Esophagus muscularis mucosa (tissue), 4 donors: ENCODE measurements at regions not wholly inside any gene's neighbourhood (a gene's known extent, or its start where the extent isn't known, plus 50 kb on each side); places are given as distances from the start of the nearest gene placed in this dataset.

ENCODE experiments used
- DNase-seq: peaks from one replicate; pipeline ENCODE4 v3.0.0-alpha.2; 2017; ENCODE audit errors: extremely low spot score
- H3K27ac ChIP-seq, 4 donors: fragments of 200-600 bp; sonication (generic); replicated peaks in 1 of 4; 1 replicate in 3 of 4; 2 replicates in 1 of 4; pipeline ENCODE4 v1.5.1; 2016 to 2019; ENCODE audit warnings: mild to moderate bottlenecking in 1 of 4
- H3K27me3 ChIP-seq, 4 donors: fragments of 200-600 bp; sonication (generic); one replicate each; pipeline versions ENCODE4 v1.5.1 to v1.6.0; 2016 to 2019
- H3K36me3 ChIP-seq, 4 donors: fragments of 200-600 bp; sonication (generic); one replicate each; pipeline ENCODE4 v1.5.1; 2016 to 2019
- H3K4me1 ChIP-seq, 4 donors: fragments of 200-600 bp; sonication (generic); one replicate each; pipeline ENCODE4 v1.5.1; 2016 to 2019
- H3K4me3 ChIP-seq, 4 donors: fragments of 200-600 bp; sonication (generic); 1 replicate in 2 of 4; 2 replicates in 2 of 4; pipeline ENCODE4 v1.5.1; 2016 to 2019; ENCODE audit warnings: mild to moderate bottlenecking in 4 of 4, moderate library complexity in 1 of 4
- H3K9me3 ChIP-seq, 4 donors: fragments of 200-600 bp; sonication (generic); 1 replicate in 3 of 4; 2 replicates in 1 of 4; pipeline ENCODE4 v1.5.1; 2016 to 2019
- CTCF ChIP-seq, 3 experiments: fragments of 200-600 bp in 2 of 3; fragments of 450-650 bp in 1 of 3; sonication (generic) in 2 of 3; IDR thresholded peaks; one replicate each; pipeline ENCODE4 v1.5.1; 2017 to 2019; ENCODE audit warnings: antibody characterized with exemption in 3 of 3, mild to moderate bottlenecking in 2 of 3, moderate library complexity in 1 of 3
- EP300 ChIP-seq: sonication (generic); formaldehyde crosslinking; IDR thresholded peaks from one replicate; pipeline ENCODE4 v1.6.1; 2017; ENCODE audit warnings: antibody characterized with exemption
- POLR2A ChIP-seq: fragments of 450-650 bp; IDR thresholded peaks from one replicate; pipeline ENCODE4 v1.6.1; 2017; ENCODE audit warnings: antibody characterized with exemption, moderate library complexity, mild to moderate bottlenecking, low read depth
- POLR2AphosphoS5 ChIP-seq, 2 donors: sonication (generic); formaldehyde crosslinking; IDR thresholded peaks; one replicate each; pipeline ENCODE4 v1.6.1; 2017; ENCODE audit warnings: antibody characterized with exemption in 2 of 2
- WGBS: methylation state at CpG from one replicate; pipeline ENCODE4 v1.1.5; 2018; 5-methylcytosine and 5-hydroxymethylcytosine counted together
- intact Hi-C: fragments of 100-400 bp; cut with DNase I; formaldehyde crosslinking; loops from one replicate; pipeline ENCODE4 v1.15.1; 2023

- H3K27me3 ChIP-seq, result peaks cover 0 to 9% (median 0%) of the 10 kb centered on the region in 4 donors
- intact Hi-C loops, result no loop called here
- peak; percentile 26 for DNase-seq
- TF ChIP-seq CTCF (IDR thresholded peaks at IDR 0.05), result no peak
- TF ChIP-seq EP300, result no peak
- TF ChIP-seq POLR2AphosphoS5 (IDR thresholded peaks at IDR 0.05), result no peak
- TF ChIP-seq POLR2A, result no peak
- H3K9me3 ChIP-seq, result no peaks in the 10 kb centered on the region
- no peaks in the 10 kb centered on the region for H3K4me1 ChIP-seq
- H3K27ac ChIP-seq, result no peak overlapping the region
- 90% methylated on average over 3 of the region's 3 CpGs for WGBS
- no peaks in the 10 kb centered on the region for H3K36me3 ChIP-seq
- H3K4me3 ChIP-seq, result no peak overlapping the region
Measured at GRCh38 chr5:10842823-10843222, 81.8 kb upstream of the DAP start.

- no CpG with 5 or more reads among the region's 3 CpGs for WGBS
Measured at GRCh38 chr5:10839916-10840599, 79.0 kb upstream of the DAP start.

GRCh38 chr5:10839118-10839517 is 78.1 kb upstream of the DAP start:
- Histone ChIP-seq H3K4me3 (no peak overlapping the region), H3K27me3 (peaks cover 0 to 9% (median 0%) of the 10 kb centered on the region in 4 donors), H3K4me1 (no peaks in the 10 kb centered on the region), H3K27ac (no peak overlapping the region), H3K36me3 (no peaks in the 10 kb centered on the region), H3K9me3 (no peaks in the 10 kb centered on the region)
- intact Hi-C loops, result no loop called here
- DNase-seq, result peak; percentile 62
- WGBS, result 64% methylated on average over 3 of the region's 3 CpGs
- TF ChIP-seq POLR2A, result no peak
- TF ChIP-seq EP300, result no peak
- no peak for TF ChIP-seq POLR2AphosphoS5 (IDR thresholded peaks at IDR 0.05)
- no peak for TF ChIP-seq CTCF (IDR thresholded peaks at IDR 0.05)

More at GRCh38 chr5:10839916-10840599, 79.0 kb upstream of the DAP start:
- Histone ChIP-seq H3K27me3 (peaks cover 0 to 9% (median 0%) of the 10 kb centered on the region in 4 donors), H3K9me3 (no peaks in the 10 kb centered on the region), H3K4me3 (no peak overlapping the region), H3K36me3 (no peaks in the 10 kb centered on the region), H3K4me1 (no peaks in the 10 kb centered on the region), H3K27ac (no peak overlapping the region)
- intact Hi-C loops, result no loop called here
- peak; percentile 86 for DNase-seq
- TF ChIP-seq POLR2A, result no peak
- no peak for TF ChIP-seq CTCF (IDR thresholded peaks at IDR 0.05)
- TF ChIP-seq POLR2AphosphoS5 (IDR thresholded peaks at IDR 0.05), result no peak
- no peak for TF ChIP-seq EP300

- Histone ChIP-seq H3K4me3 (no peak overlapping the region), H3K27ac (no peak overlapping the region), H3K9me3 (no peaks in the 10 kb centered on the region), H3K27me3 (peaks cover 0 to 3% (median 0%) of the 10 kb centered on the region in 4 donors), H3K4me1 (no peaks in the 10 kb centered on the region), H3K36me3 (no peaks in the 10 kb centered on the region)
- no peak for DNase-seq
- 91% methylated on average over 5 of the region's 5 CpGs for WGBS
- intact Hi-C loops, result no loop called here
- TF ChIP-seq CTCF (IDR thresholded peaks at IDR 0.05) (no peak), POLR2AphosphoS5 (IDR thresholded peaks at IDR 0.05) (no peak)
Measured at GRCh38 chr5:10838038-10838437, 77.0 kb upstream of the DAP start.

GRCh38 chr5:10836986-10837385 is 76.0 kb upstream of the DAP start:
- no peaks in the 10 kb centered on the region for H3K9me3 ChIP-seq
- DNase-seq, result no peak
- 91% methylated on average over 2 of the region's 2 CpGs for whole genome bisulfite sequencing
- TF ChIP-seq CTCF (IDR thresholded peaks at IDR 0.05), result no peak
- no peak for TF ChIP-seq EP300
- no peak for TF ChIP-seq POLR2A
- no peak for TF ChIP-seq POLR2AphosphoS5 (IDR thresholded peaks at IDR 0.05)
- no peak overlapping the region for H3K4me3 ChIP-seq
- H3K27ac ChIP-seq, result no peak overlapping the region
- H3K4me1 ChIP-seq, result no peaks in the 10 kb centered on the region
- H3K27me3 ChIP-seq, result peaks cover 0 to 3% (median 0%) of the 10 kb centered on the region in 4 donors
- no peaks in the 10 kb centered on the region for H3K36me3 ChIP-seq
- intact Hi-C loops, result no loop called here
